OCI-LY3 (cell line): ENCODE measurements at regions not wholly inside any gene's neighbourhood (a gene's known extent, or its start where the extent isn't known, plus 50 kb on each side); places are given as distances from the start of the nearest gene placed in this dataset.
"Not testable (repeated sequence)": the region's sequence is repeated elsewhere in the genome, so short reads cannot be mapped to it uniquely, and the experiment has no call there.

Experiments
- H2AFZ ChIP-seq: fragments of 200-600, 300-600 bp; shearing (Covaris generic); 2 replicates; pipeline ENCODE4 v1.6.0; 2014; ENCODE audit warnings: antibody characterized with exemption, low read depth, low read length
- H3K27ac ChIP-seq: fragments of 200-600, 300-600 bp; sonication (generic); 2 replicates; pipeline ENCODE4 v1.5.1; 2014; ENCODE audit warnings: mild to moderate bottlenecking, low read length, moderate library complexity, mixed read lengths
- H3K27me3 ChIP-seq: fragments of 200-600, 300-600 bp; sonication (generic); 2 replicates; pipeline ENCODE4 v1.6.1; 2014; ENCODE audit warnings: low read depth, low read length, mixed read lengths
- H3K36me3 ChIP-seq: fragments of 200-600, 300-600 bp; sonication (generic); replicated peaks from 2 replicates; pipeline ENCODE3; 2014; ENCODE audit warnings: low read depth, low read length, mixed read lengths
- H3K4me1 ChIP-seq: fragments of 300-600, 200-600 bp; sonication (generic); 2 replicates; pipeline ENCODE4 v1.6.1; 2014; ENCODE audit warnings: low read length, mixed read lengths
- H3K4me2 ChIP-seq: fragments of 200-600, 300-600 bp; sonication (generic); 2 replicates; pipeline ENCODE4 v1.6.1; 2014; ENCODE audit warnings: low read length, mixed read lengths
- H3K4me3 ChIP-seq: fragments of 300-600, 200-600 bp; sonication (generic); 2 replicates; pipeline ENCODE4 v1.5.1; 2014; ENCODE audit warnings: antibody characterized with exemption, mild to moderate bottlenecking, low read length, moderate library complexity
- H3K79me2 ChIP-seq: fragments of 300-600, 200-600 bp; shearing (Covaris generic); 2 replicates; pipeline ENCODE4 v1.6.1; 2014; ENCODE audit warnings: mild to moderate bottlenecking, low read length, mixed read lengths
- H3K9ac ChIP-seq: fragments of 300-600, 200-600 bp; shearing (Covaris generic); 2 replicates; pipeline ENCODE4 v1.6.0; 2014; ENCODE audit warnings: mild to moderate bottlenecking, low read length, moderate library complexity
- H3K9me3 ChIP-seq: fragments of 200-600, 300-600 bp; shearing (Covaris generic); 2 replicates; pipeline ENCODE4 v1.6.1; 2014; ENCODE audit warnings: low read length, mixed read lengths; ENCODE audit not compliant: insufficient read depth
- H4K20me1 ChIP-seq: fragments of 200-600, 300-600 bp; sonication (generic); 2 replicates; pipeline ENCODE4 v1.6.1; 2016; ENCODE audit warnings: low read length, mixed read lengths; ENCODE audit not compliant: insufficient read depth
- EZH2phosphoT487 ChIP-seq: fragments of 200-600 bp; shearing (Covaris generic); IDR thresholded peaks from 2 replicates; pipeline ENCODE4 v1.6.1; 2018; ENCODE audit warnings: antibody characterized with exemption, mixed run types, low read depth
- TF ChIP-seq, protein P1 (sequence below): fragments of 200-600, 300-600 bp; sonication (generic); IDR thresholded peaks from 2 replicates; pipeline ENCODE4 v1.5.1; 2014; ENCODE audit warnings: antibody characterized with exemption, low read length, low read depth

- Histone ChIP-seq H3K4me3 (no peak overlapping the region), H3K27ac (no peak overlapping the region), H3K9me3 (no peaks in the 10 kb centered on the region), H3K4me1 (no peaks in the 10 kb centered on the region), H3K36me3 (no peaks in the 10 kb centered on the region), H3K9ac (no peak overlapping the region), H3K4me2 (no peak overlapping the region), H3K27me3 (no peaks in the 10 kb centered on the region), H4K20me1 (no peaks in the 10 kb centered on the region), H2AFZ (no peak overlapping the region), H3K79me2 (no peaks in the 10 kb centered on the region)
- TF ChIP-seq, protein P1, sequence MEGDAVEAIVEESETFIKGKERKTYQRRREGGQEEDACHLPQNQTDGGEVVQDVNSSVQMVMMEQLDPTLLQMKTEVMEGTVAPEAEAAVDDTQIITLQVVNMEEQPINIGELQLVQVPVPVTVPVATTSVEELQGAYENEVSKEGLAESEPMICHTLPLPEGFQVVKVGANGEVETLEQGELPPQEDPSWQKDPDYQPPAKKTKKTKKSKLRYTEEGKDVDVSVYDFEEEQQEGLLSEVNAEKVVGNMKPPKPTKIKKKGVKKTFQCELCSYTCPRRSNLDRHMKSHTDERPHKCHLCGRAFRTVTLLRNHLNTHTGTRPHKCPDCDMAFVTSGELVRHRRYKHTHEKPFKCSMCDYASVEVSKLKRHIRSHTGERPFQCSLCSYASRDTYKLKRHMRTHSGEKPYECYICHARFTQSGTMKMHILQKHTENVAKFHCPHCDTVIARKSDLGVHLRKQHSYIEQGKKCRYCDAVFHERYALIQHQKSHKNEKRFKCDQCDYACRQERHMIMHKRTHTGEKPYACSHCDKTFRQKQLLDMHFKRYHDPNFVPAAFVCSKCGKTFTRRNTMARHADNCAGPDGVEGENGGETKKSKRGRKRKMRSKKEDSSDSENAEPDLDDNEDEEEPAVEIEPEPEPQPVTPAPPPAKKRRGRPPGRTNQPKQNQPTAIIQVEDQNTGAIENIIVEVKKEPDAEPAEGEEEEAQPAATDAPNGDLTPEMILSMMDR: no peak
- no peak for TF ChIP-seq EZH2phosphoT487
These were observed 589.8 kb downstream of the PDHA2 start for GRCh38 chr4:96429657-96430056.

GRCh38 chr4:96431094-96431493 is 591.2 kb downstream of the PDHA2 start:
- H3K4me3 ChIP-seq: no peak overlapping the region
- H3K4me1 ChIP-seq: no peaks in the 10 kb centered on the region
- no peaks in the 10 kb centered on the region for H3K9me3 ChIP-seq
- H3K27ac ChIP-seq: no peak overlapping the region
- H3K9ac ChIP-seq: no peak overlapping the region
- no peak overlapping the region for H2AFZ ChIP-seq
- H3K36me3 ChIP-seq: no peaks in the 10 kb centered on the region
- TF ChIP-seq, protein P1: no peak
- no peak for TF ChIP-seq EZH2phosphoT487
- H3K27me3 ChIP-seq: no peaks in the 10 kb centered on the region
- H3K79me2 ChIP-seq: no peaks in the 10 kb centered on the region
- H3K4me2 ChIP-seq: no peak overlapping the region
- no peaks in the 10 kb centered on the region for H4K20me1 ChIP-seq

DNA sequence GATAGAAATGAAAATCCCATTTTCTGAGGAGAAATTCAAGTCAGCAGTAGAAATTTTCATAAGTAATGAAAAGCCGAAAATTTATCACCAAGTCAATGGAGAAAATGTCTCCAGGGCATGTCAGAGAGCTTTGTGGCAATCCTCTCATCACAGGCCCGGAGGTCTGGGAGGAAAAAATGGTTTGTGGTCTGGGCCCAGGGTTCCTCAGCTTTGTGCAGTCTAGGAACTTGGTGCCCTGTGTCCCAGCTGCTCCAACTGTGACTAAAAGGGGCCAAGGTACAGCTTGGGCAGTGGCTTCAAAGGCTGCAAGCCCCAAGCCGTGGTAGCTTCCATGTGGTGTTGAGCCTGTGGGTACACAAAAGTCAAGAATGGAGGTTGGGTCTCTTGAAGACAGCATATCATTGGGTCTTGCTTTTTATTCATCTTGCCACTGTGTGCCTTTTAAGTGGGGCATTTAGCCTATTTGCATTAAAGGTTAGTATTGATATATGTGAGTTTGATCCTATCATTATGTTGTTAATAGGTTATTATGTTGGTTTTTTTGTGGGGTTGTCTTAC is 608.5 kb downstream of the PDHA2 start:
- no peaks in the 10 kb centered on the region for H4K20me1 ChIP-seq
- no peak overlapping the region for H3K27ac ChIP-seq
- no peaks in the 10 kb centered on the region for H3K27me3 ChIP-seq
- no peaks in the 10 kb centered on the region for H3K36me3 ChIP-seq
- no peak overlapping the region for H3K4me3 ChIP-seq
- TF ChIP-seq, protein P1: no peak
- TF ChIP-seq EZH2phosphoT487: no peak
- H3K4me2 ChIP-seq: no peak overlapping the region
- no peaks in the 10 kb centered on the region for H3K4me1 ChIP-seq
- no peaks in the 10 kb centered on the region for H3K79me2 ChIP-seq
- H3K9ac ChIP-seq: no peak overlapping the region
- peaks cover 20% of the 10 kb centered on the region; the same call in 1 of the 2 replicates for H3K9me3 ChIP-seq
- H2AFZ ChIP-seq: no peak overlapping the region

GRCh38 chr4:96455045-96455720 is 615.3 kb downstream of the PDHA2 start:
- no peak overlapping the region for H3K4me2 ChIP-seq
- no peak overlapping the region for H2AFZ ChIP-seq
- no peaks in the 10 kb centered on the region for H3K27me3 ChIP-seq
- TF ChIP-seq EZH2phosphoT487: no peak
- TF ChIP-seq, protein P1: no peak
- H4K20me1 ChIP-seq: no peaks in the 10 kb centered on the region
- H3K9me3 ChIP-seq: no peaks in the 10 kb centered on the region
- no peak overlapping the region for H3K27ac ChIP-seq
- no peaks in the 10 kb centered on the region for H3K79me2 ChIP-seq
- H3K4me1 ChIP-seq: no peaks in the 10 kb centered on the region
- H3K36me3 ChIP-seq: no peaks in the 10 kb centered on the region
- no peak overlapping the region for H3K9ac ChIP-seq
- no peak overlapping the region for H3K4me3 ChIP-seq

DNA sequence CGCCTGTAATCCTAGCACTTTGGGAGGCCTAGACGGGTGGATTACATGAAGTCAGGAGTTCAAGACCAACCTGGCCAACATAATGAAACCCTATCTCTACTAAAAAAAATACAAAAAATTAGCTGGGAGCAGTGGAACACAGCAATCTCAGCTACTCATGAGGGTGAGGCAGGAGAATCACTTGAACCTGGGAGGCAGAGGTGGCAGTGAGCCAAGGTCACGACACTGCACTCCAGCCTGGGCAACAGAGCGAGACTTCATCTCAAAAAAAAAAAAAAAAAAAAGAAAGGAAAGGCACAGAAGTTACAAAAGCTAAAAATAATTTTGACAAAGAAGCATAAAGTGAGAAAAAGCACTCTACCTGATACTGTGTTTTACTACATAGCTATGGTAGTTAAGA is 618.1 kb downstream of the PDHA2 start:
- H3K27me3 ChIP-seq, H3K4me3 ChIP-seq, H3K9ac ChIP-seq, H3K4me1 ChIP-seq, H2AFZ ChIP-seq, H3K36me3 ChIP-seq, H3K27ac ChIP-seq, H3K79me2 ChIP-seq, H4K20me1 ChIP-seq, H3K9me3 ChIP-seq, H3K4me2 ChIP-seq: not testable (repeated sequence)
